ENCODE measurements at regions not wholly inside any gene's neighbourhood (a gene's known extent, or its start where the extent isn't known, plus 50 kb on each side); places are given as distances from the start of the nearest gene placed in this dataset.

DNA sequence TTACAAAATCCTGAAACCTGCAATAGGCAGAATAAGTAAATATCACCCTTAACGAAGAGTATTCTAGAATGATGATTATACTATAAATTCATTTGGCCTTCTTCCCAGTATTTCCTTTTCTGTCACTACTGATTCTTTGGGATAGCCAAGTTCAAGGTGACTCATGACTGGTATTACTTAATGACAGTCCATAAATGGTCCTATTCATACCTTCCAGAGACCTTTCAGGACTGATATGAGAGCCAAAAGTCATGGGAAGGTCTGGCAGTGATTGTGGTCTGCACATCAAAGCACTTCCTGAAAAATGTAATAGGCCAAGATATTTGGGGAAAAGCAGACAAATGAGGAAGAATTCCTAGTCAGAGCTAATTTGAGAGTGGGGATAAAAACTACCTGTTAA, 239.6 kb upstream of the FAM47A start:
- Histone ChIP-seq H3K4me3 (ENCODE audit: low read length, poor library complexity, severe bottlenecking) (no peak overlapping the region), H2AFZ (ENCODE audit: low read length) (no peak overlapping the region), H3K27me3 (ENCODE audit: insufficient read depth, low read length, poor library complexity, severe bottlenecking) (no peaks in the 10 kb centered on the region), H3K79me2 (ENCODE audit: insufficient read depth, low read length) (no peaks in the 10 kb centered on the region), H4K20me1 (ENCODE audit: insufficient read depth, low read length, poor library complexity, severe bottlenecking) (no peaks in the 10 kb centered on the region), H3K9ac (ENCODE audit: low read depth, low read length, poor library complexity, severe bottlenecking) (no peak overlapping the region), H3K4me2 (ENCODE audit: low read depth, low read length, poor library complexity, severe bottlenecking) (no peak overlapping the region), H3F3A (ENCODE audit: low read depth) (no peaks in the 10 kb centered on the region), H3K9me2 (replicated peaks; ENCODE audit: low read depth, low read length) (no peaks in the 10 kb centered on the region), H3K36me3 (ENCODE audit: insufficient read depth, low read length) (no peaks in the 10 kb centered on the region), H3K9me3 (ENCODE audit: insufficient read depth, low read depth, low read length) (no peaks in the 10 kb centered on the region), H3K4me1 (ENCODE audit: insufficient read depth, low read length, poor library complexity, severe bottlenecking) (no peaks in the 10 kb centered on the region)
- TF ChIP-seq EZH2phosphoT487 (IDR thresholded peaks at IDR 0.05; ENCODE audit: borderline replicate concordance): no peak
- TF ChIP-seq, protein P1, sequence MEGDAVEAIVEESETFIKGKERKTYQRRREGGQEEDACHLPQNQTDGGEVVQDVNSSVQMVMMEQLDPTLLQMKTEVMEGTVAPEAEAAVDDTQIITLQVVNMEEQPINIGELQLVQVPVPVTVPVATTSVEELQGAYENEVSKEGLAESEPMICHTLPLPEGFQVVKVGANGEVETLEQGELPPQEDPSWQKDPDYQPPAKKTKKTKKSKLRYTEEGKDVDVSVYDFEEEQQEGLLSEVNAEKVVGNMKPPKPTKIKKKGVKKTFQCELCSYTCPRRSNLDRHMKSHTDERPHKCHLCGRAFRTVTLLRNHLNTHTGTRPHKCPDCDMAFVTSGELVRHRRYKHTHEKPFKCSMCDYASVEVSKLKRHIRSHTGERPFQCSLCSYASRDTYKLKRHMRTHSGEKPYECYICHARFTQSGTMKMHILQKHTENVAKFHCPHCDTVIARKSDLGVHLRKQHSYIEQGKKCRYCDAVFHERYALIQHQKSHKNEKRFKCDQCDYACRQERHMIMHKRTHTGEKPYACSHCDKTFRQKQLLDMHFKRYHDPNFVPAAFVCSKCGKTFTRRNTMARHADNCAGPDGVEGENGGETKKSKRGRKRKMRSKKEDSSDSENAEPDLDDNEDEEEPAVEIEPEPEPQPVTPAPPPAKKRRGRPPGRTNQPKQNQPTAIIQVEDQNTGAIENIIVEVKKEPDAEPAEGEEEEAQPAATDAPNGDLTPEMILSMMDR (conservative IDR thresholded peaks at IDR 0.05; ENCODE audit: low read length): no peak

DNA sequence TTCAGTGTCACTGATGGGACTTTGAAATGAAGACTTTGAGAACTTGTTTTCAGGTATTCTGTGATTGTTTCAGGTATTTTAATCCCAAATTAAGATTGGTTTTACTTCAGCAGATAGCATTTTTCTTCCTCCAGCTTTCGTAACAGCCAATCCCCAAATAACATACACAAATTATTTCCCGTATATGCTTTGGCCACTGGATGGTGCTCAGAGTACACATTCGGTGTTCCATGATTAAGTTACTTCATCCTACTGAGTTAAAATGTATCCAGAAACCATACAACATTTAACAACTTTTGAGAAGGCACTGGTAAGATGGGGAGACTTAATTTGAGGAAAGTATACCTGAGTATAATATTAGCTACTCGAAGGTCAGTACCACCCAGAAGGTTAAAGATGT, 233.4 kb upstream of the FAM47A start:
- H3K9me2 ChIP-seq (replicated peaks; ENCODE audit: low read depth, low read length): no peaks in the 10 kb centered on the region
- no peak overlapping the region for H2AFZ ChIP-seq (ENCODE audit: low read length)
- H3K27me3 ChIP-seq (ENCODE audit: insufficient read depth, low read length, poor library complexity, severe bottlenecking): no peaks in the 10 kb centered on the region
- H3K9me3 ChIP-seq (ENCODE audit: insufficient read depth, low read depth, low read length): no peaks in the 10 kb centered on the region
- no peak overlapping the region for H3K4me2 ChIP-seq (ENCODE audit: low read depth, low read length, poor library complexity, severe bottlenecking)
- TF ChIP-seq EZH2phosphoT487 (IDR thresholded peaks at IDR 0.05; ENCODE audit: borderline replicate concordance): no peak
- H3F3A ChIP-seq (ENCODE audit: low read depth): no peaks in the 10 kb centered on the region
- no peak overlapping the region for H3K9ac ChIP-seq (ENCODE audit: low read depth, low read length, poor library complexity, severe bottlenecking)
- no peaks in the 10 kb centered on the region for H4K20me1 ChIP-seq (ENCODE audit: insufficient read depth, low read length, poor library complexity, severe bottlenecking)
- no peak overlapping the region for H3K4me3 ChIP-seq (ENCODE audit: low read length, poor library complexity, severe bottlenecking)
- no peaks in the 10 kb centered on the region for H3K79me2 ChIP-seq (ENCODE audit: insufficient read depth, low read length)
- H3K36me3 ChIP-seq (ENCODE audit: insufficient read depth, low read length): no peaks in the 10 kb centered on the region
- H3K4me1 ChIP-seq (ENCODE audit: insufficient read depth, low read length, poor library complexity, severe bottlenecking): no peaks in the 10 kb centered on the region

DNA sequence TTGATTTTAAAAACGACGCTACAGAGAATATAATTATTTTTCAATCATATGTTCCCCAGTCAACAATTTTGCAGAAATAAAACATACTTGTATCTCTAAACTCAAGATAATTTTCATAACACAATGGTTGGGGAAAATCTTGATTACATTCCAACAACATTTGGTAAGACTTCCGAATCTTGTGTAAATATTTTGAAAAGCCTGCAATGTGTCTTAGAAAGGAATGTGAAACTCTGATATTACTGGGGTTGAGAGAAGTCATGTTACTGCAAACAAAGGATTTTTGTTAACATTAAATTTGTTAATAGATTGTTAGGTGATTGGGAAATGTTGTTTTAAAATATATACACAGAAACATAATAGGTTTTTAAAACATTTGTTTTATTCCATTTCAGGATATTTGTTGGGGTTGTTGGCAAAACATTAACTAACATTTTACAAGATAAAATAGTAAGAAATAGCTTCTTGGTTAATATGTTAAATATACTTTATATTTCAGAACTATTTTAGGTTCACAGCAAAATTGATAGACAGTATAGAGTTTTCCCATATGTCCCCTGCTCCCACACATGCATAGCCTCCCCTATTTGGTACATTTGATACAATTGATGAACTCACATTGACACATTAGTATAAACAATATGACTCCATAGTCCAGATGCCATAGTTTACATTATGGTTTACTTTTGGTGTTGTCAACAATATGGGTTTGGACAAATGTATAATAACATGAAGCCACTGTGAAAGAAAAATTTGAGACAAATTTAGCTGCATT, 218.6 kb upstream of the FAM47A start:
- Histone ChIP-seq H3K27me3 (ENCODE audit: insufficient read depth, low read length, poor library complexity, severe bottlenecking) (no peaks in the 10 kb centered on the region), H3K9me2 (replicated peaks; ENCODE audit: low read depth, low read length) (no peaks in the 10 kb centered on the region), H4K20me1 (ENCODE audit: insufficient read depth, low read length, poor library complexity, severe bottlenecking) (no peaks in the 10 kb centered on the region), H3K4me3 (ENCODE audit: low read length, poor library complexity, severe bottlenecking) (no peak overlapping the region), H3K4me2 (ENCODE audit: low read depth, low read length, poor library complexity, severe bottlenecking) (no peak overlapping the region), H3F3A (ENCODE audit: low read depth) (no peaks in the 10 kb centered on the region), H3K4me1 (ENCODE audit: insufficient read depth, low read length, poor library complexity, severe bottlenecking) (no peaks in the 10 kb centered on the region), H3K9me3 (ENCODE audit: insufficient read depth, low read depth, low read length) (no peaks in the 10 kb centered on the region), H3K36me3 (ENCODE audit: insufficient read depth, low read length) (no peaks in the 10 kb centered on the region), H2AFZ (ENCODE audit: low read length) (no peak overlapping the region), H3K9ac (ENCODE audit: low read depth, low read length, poor library complexity, severe bottlenecking) (no peak overlapping the region), H3K79me2 (ENCODE audit: insufficient read depth, low read length) (no peaks in the 10 kb centered on the region)
- TF ChIP-seq EZH2phosphoT487 (IDR thresholded peaks at IDR 0.05; ENCODE audit: borderline replicate concordance): no peak
- TF ChIP-seq, protein P1 (conservative IDR thresholded peaks at IDR 0.05; ENCODE audit: low read length): no peak

DNA sequence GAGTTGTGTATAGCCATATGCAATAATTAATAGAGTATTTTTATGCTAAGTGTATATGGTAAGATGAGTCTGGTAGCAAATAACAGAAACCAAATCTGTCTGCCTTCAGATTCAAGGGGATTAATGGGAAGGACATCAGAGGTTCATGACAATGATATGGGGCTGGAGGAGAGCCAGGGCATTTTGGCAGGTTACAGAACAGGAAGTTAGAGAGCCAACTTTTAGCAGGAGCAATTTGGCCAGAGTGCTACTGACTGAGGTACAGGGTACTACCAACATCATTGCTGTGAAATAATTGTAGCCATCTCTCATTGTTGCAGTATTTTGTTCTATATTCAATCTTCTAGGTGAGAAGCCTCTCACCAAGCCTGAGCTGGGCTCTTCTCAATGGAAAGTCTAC, 210.9 kb upstream of the FAM47A start:
- TF ChIP-seq EZH2phosphoT487 (IDR thresholded peaks at IDR 0.05; ENCODE audit: borderline replicate concordance): no peak
- TF ChIP-seq, protein P1 (conservative IDR thresholded peaks at IDR 0.05; ENCODE audit: low read length): no peak
- no peaks in the 10 kb centered on the region for H3K9me3 ChIP-seq (ENCODE audit: insufficient read depth, low read depth, low read length)
- H3K36me3 ChIP-seq (ENCODE audit: insufficient read depth, low read length): no peaks in the 10 kb centered on the region
- no peaks in the 10 kb centered on the region for H4K20me1 ChIP-seq (ENCODE audit: insufficient read depth, low read length, poor library complexity, severe bottlenecking)
- H3K4me1 ChIP-seq (ENCODE audit: insufficient read depth, low read length, poor library complexity, severe bottlenecking): no peaks in the 10 kb centered on the region
- no peaks in the 10 kb centered on the region for H3K9me2 ChIP-seq (replicated peaks; ENCODE audit: low read depth, low read length)
- H3K4me3 ChIP-seq (ENCODE audit: low read length, poor library complexity, severe bottlenecking): no peak overlapping the region
- H3K79me2 ChIP-seq (ENCODE audit: insufficient read depth, low read length): no peaks in the 10 kb centered on the region
- H3F3A ChIP-seq (ENCODE audit: low read depth): no peaks in the 10 kb centered on the region
- H3K4me2 ChIP-seq (ENCODE audit: low read depth, low read length, poor library complexity, severe bottlenecking): no peak overlapping the region
- H2AFZ ChIP-seq (ENCODE audit: low read length): no peak overlapping the region
- no peaks in the 10 kb centered on the region for H3K27me3 ChIP-seq (ENCODE audit: insufficient read depth, low read length, poor library complexity, severe bottlenecking)
- H3K9ac ChIP-seq (ENCODE audit: low read depth, low read length, poor library complexity, severe bottlenecking): no peak overlapping the region
